Loucy (cell line): ENCODE measurements at regions not wholly inside any gene's neighbourhood (a gene's known extent, or its start where the extent isn't known, plus 50 kb on each side); places are given as distances from the start of the nearest gene placed in this dataset.

Experiments used
- H2AFZ ChIP-seq: fragments of 200-600 bp; sonication (generic); 2 replicates; pipeline ENCODE4 v1.6.0; 2016; ENCODE audit warnings: antibody characterized with exemption, mild to moderate bottlenecking, low read length, moderate library complexity
- H3F3A ChIP-seq: fragments of 200-600 bp; 2 replicates; pipeline ENCODE4 v1.6.0; 2016; ENCODE audit warnings: antibody characterized with exemption, low read depth, mild to moderate bottlenecking
- H3K27me3 ChIP-seq: fragments of 200-600 bp; sonication (generic); 2 replicates; pipeline ENCODE4 v1.6.1; 2014; ENCODE audit warnings: low read length, mild to moderate bottlenecking; ENCODE audit not compliant: insufficient read depth, poor library complexity, severe bottlenecking
- H3K36me3 ChIP-seq: fragments of 200-600 bp; sonication (generic); 2 replicates; pipeline ENCODE4 v1.6.1; 2016; ENCODE audit warnings: low read length; ENCODE audit not compliant: insufficient read depth
- H3K4me1 ChIP-seq: fragments of 200-600 bp; sonication (generic); 2 replicates; pipeline ENCODE4 v1.5.1; 2014; ENCODE audit warnings: low read length, mild to moderate bottlenecking; ENCODE audit not compliant: insufficient read depth, poor library complexity, severe bottlenecking
- H3K4me2 ChIP-seq: fragments of 200-600 bp; sonication (generic); 2 replicates; pipeline ENCODE4 v1.6.0; 2014; ENCODE audit warnings: antibody characterized with exemption, low read length, low read depth, mild to moderate bottlenecking; ENCODE audit not compliant: poor library complexity, severe bottlenecking
- H3K4me3 ChIP-seq: fragments of 200-600 bp; sonication (generic); 2 replicates; pipeline ENCODE4 v1.5.1; 2014; ENCODE audit warnings: low read length, mild to moderate bottlenecking, mixed read lengths; ENCODE audit not compliant: poor library complexity, severe bottlenecking
- H3K79me2 ChIP-seq: fragments of 200-600 bp; sonication (generic); 2 replicates; pipeline ENCODE4 v1.6.1; 2014; ENCODE audit warnings: low read length; ENCODE audit not compliant: insufficient read depth
- H3K9ac ChIP-seq: fragments of 200-600 bp; sonication (generic); 2 replicates; pipeline ENCODE4 v1.6.0; 2014; ENCODE audit warnings: mild to moderate bottlenecking, low read depth, low read length, moderate library complexity; ENCODE audit not compliant: poor library complexity, severe bottlenecking
- H3K9me2 ChIP-seq: fragments of 200-600 bp; sonication (generic); replicated peaks from 2 replicates; pipeline ENCODE4 v1.6.1; 2016; ENCODE audit warnings: low read depth, low read length, mixed read lengths
- H3K9me3 ChIP-seq: fragments of 200-600 bp; sonication (generic); 2 replicates; pipeline ENCODE4 v1.6.1; 2014; ENCODE audit warnings: mild to moderate bottlenecking, antibody characterized with exemption, low read length, low read depth; ENCODE audit not compliant: insufficient read depth
- H4K20me1 ChIP-seq: fragments of 200-600 bp; sonication (generic); 2 replicates; pipeline ENCODE4 v1.6.0; 2014; ENCODE audit warnings: antibody characterized with exemption, low read length, mild to moderate bottlenecking; ENCODE audit not compliant: insufficient read depth, poor library complexity, severe bottlenecking
- CTCF ChIP-seq: fragments of 200-600 bp; sonication (generic); conservative IDR thresholded peaks from 2 replicates; pipeline ENCODE4 v1.5.1; 2014; ENCODE audit warnings: mild to moderate bottlenecking, antibody characterized with exemption, low read length
- EZH2phosphoT487 ChIP-seq: fragments of 200-600 bp; IDR thresholded peaks from 2 replicates; pipeline ENCODE4 v1.6.1; 2018; ENCODE audit warnings: antibody characterized with exemption, mild to moderate bottlenecking, moderate library complexity, borderline replicate concordance

DNA sequence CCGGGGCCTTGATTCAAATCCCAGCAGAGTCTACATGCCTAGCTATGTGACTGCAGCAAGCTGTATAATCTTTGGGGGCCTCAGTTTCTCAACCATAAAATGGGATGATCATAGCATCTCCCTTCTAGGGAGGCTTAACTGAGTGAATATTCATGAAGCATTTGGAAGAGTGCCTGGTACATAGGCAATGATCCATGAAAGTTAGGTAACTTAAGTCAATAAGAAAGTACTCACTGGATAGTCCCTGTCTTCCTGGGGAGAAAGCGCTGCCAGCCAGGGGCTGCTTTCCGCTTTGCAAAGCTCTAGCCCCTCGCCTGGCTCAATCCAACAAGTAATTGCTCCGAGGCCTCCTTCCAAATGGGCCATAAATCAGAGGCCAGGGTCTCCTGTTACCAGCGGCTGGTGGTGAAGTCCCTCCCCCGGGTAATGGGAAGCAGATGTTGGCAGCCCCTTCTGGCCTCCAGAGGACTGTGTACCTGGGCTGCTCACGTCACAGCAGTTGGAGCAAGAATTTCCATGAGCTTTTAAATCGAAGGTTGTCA is 521.9 kb upstream of the PROK2 start:
- H2AFZ ChIP-seq: no peak overlapping the region
- TF ChIP-seq CTCF (0 out of 2 replicates have a peak, but pooled peaks have one; percentile 15), EZH2phosphoT487 (no peak)
- H3K79me2 ChIP-seq: 0 out of 2 replicates have a peak, but pooled peaks cover 6% of the 10 kb centered on the region
- H3F3A ChIP-seq: peaks cover 14% of the 10 kb centered on the region
- no peaks in the 10 kb centered on the region for H4K20me1 ChIP-seq
- H3K4me3 ChIP-seq: no peak overlapping the region
- H3K4me2 ChIP-seq: no peak overlapping the region
- no peaks in the 10 kb centered on the region for H3K9me3 ChIP-seq
- peaks cover 62% of the 10 kb centered on the region for H3K4me1 ChIP-seq
- H3K9me2 ChIP-seq: no peaks in the 10 kb centered on the region
- no peaks in the 10 kb centered on the region for H3K27me3 ChIP-seq
- H3K9ac ChIP-seq: no peak overlapping the region
- no peaks in the 10 kb centered on the region for H3K36me3 ChIP-seq

- no peaks in the 10 kb centered on the region for H3K27me3 ChIP-seq
- no peaks in the 10 kb centered on the region for H3K9me2 ChIP-seq
- no peak overlapping the region for H3K4me2 ChIP-seq
- no peak overlapping the region for H3K9ac ChIP-seq
- TF ChIP-seq CTCF (no peak), EZH2phosphoT487 (no peak)
- H4K20me1 ChIP-seq: no peaks in the 10 kb centered on the region
- H3K4me1 ChIP-seq: peaks cover 44% of the 10 kb centered on the region
- no peaks in the 10 kb centered on the region for H3K36me3 ChIP-seq
- no peak overlapping the region for H3K4me3 ChIP-seq
- no peaks in the 10 kb centered on the region for H3K79me2 ChIP-seq
- no peak overlapping the region for H2AFZ ChIP-seq
- no peaks in the 10 kb centered on the region for H3K9me3 ChIP-seq
- H3F3A ChIP-seq: no peaks in the 10 kb centered on the region
These were observed 519.0 kb upstream of the PROK2 start for GRCh38 chr3:72303926-72304325.

DNA sequence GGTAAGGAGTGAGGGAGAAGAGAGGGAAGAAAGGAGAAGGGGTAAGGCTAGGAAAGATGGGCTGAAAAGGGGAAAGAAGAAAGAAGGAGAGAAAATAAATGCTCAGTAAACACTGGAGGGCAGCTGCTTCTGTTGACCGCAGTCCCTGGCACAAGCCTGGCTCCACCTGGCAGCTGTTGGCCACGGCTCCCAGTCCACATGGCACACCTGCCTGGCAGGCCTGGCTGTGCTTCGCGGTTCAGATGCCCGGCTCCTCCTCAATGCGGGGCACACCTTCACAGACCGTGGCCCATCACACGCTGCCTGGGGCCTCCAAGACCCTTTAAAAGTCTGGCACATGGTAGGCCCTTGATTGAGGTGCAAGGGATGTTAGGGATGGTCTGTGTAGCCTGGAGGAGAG is 516.8 kb upstream of the PROK2 start:
- Histone ChIP-seq H3K9me3 (no peaks in the 10 kb centered on the region), H3K4me3 (no peak overlapping the region), H3K4me1 (peaks cover 26% of the 10 kb centered on the region), H4K20me1 (no peaks in the 10 kb centered on the region), H3F3A (no peaks in the 10 kb centered on the region), H3K79me2 (no peaks in the 10 kb centered on the region), H3K27me3 (no peaks in the 10 kb centered on the region), H3K9ac (no peak overlapping the region), H3K4me2 (no peak overlapping the region), H2AFZ (no peak overlapping the region), H3K36me3 (no peaks in the 10 kb centered on the region), H3K9me2 (no peaks in the 10 kb centered on the region)
- TF ChIP-seq EZH2phosphoT487: no peak
- no peak for TF ChIP-seq CTCF
